ENCODE measurements at regions not wholly inside any gene's neighbourhood (a gene's known extent, or its start where the extent isn't known, plus 50 kb on each side); places are given as distances from the start of the nearest gene placed in this dataset.

DNA sequence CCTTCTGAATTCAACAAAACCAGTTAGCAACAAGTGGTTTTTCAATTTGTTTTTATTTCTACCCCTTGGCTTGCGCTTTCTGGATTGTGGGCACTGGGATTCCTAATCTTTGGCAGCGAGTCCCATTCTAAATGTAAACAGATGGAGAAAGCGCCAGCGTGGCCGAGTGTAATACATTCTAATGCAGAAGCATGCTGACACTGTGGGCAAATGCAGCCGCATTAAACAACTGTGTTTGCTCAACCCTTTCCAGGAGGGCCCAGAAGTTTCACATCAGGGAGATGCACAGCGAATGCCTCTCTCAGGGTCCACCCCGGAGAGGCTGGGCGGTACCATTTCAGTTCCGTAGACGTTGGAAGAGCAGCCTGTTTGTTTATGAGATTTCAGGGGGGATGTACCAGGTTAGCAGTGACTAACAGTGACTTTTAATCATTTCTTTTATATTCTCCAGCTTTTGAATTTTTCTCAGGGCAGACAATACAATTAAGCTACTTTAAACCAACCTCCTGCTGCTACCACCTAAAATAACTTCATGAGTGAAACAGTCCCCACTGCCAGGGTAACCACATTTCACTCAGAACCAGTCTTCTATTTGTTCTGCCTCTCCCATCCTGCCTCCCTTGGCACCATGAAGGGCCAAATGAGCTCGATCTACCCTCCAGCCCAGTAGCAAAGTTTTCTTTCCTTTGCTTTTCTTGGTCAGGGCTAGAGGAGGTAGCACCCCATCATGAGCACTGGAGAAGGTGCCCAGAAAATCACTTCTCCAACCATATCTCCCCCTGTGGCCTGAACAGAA is 164.2 kb upstream of the ITGB1 start:
- no peak for TF ChIP-seq POLR2A (IDR thresholded peaks at IDR 0.05)
- TF ChIP-seq, protein P1, sequence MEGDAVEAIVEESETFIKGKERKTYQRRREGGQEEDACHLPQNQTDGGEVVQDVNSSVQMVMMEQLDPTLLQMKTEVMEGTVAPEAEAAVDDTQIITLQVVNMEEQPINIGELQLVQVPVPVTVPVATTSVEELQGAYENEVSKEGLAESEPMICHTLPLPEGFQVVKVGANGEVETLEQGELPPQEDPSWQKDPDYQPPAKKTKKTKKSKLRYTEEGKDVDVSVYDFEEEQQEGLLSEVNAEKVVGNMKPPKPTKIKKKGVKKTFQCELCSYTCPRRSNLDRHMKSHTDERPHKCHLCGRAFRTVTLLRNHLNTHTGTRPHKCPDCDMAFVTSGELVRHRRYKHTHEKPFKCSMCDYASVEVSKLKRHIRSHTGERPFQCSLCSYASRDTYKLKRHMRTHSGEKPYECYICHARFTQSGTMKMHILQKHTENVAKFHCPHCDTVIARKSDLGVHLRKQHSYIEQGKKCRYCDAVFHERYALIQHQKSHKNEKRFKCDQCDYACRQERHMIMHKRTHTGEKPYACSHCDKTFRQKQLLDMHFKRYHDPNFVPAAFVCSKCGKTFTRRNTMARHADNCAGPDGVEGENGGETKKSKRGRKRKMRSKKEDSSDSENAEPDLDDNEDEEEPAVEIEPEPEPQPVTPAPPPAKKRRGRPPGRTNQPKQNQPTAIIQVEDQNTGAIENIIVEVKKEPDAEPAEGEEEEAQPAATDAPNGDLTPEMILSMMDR (IDR thresholded peaks at IDR 0.05) = no peak

Measured in vagina (tissue), 2 donors.